Keratinocyte (primary cell): ENCODE measurements at regions not wholly inside any gene's neighbourhood (a gene's known extent, or its start where the extent isn't known, plus 50 kb on each side); places are given as distances from the start of the nearest gene placed in this dataset.

Experiments used
- DNase-seq: peaks from one replicate; pipeline ENCODE4 v3.0.0-alpha.2; 2011; ENCODE audit warnings: low read depth, missing footprints, low spot score
- FAIRE-seq: peaks from 2 replicates; lab custom pipeline; 2011; peaks lifted over from hg19 to GRCh38; lab: Jason Lieb, UNC
- H2AFZ ChIP-seq: 2 replicates; pipeline ENCODE4 v1.6.0; 2012; ENCODE audit warnings: low read length, control low read depth, inconsistent platforms; ENCODE audit not compliant: control insufficient read depth
- H3K27ac ChIP-seq: 2 replicates; pipeline ENCODE4 v1.5.1; 2011; ENCODE audit warnings: low read length; ENCODE audit not compliant: control insufficient read depth, insufficient read depth
- H3K27me3 ChIP-seq: 3 replicates; pipeline ENCODE4 v1.6.0; 2011; ENCODE audit warnings: low read length; ENCODE audit not compliant: control insufficient read depth, insufficient read depth; ENCODE audit errors: extremely low read depth
- H3K36me3 ChIP-seq, 2 experiments: 2 replicates in 1 of 2; 3 replicates in 1 of 2; pipeline ENCODE4 v1.5.1; 2011; ENCODE audit warnings: low read length in 2 of 2, mild to moderate bottlenecking in 1 of 2; ENCODE audit not compliant: control insufficient read depth in 2 of 2, insufficient read depth in 2 of 2; ENCODE audit errors: extremely low read depth in 1 of 2
- H3K4me1 ChIP-seq: 3 replicates; pipeline ENCODE4 v1.5.1; 2011; ENCODE audit warnings: low read length; ENCODE audit not compliant: control insufficient read depth, insufficient read depth; ENCODE audit errors: extremely low read depth
- H3K4me2 ChIP-seq: 3 replicates; pipeline ENCODE4 v1.6.0; 2011; ENCODE audit warnings: low read depth, low read length; ENCODE audit not compliant: control insufficient read depth, insufficient read depth; ENCODE audit errors: extremely low read depth
- H3K4me3 ChIP-seq, 3 experiments: fragments of 200-600 bp in 1 of 3; sonication (generic) in 1 of 3; 2 replicates in 2 of 3; 3 replicates in 1 of 3; pipeline ENCODE4 v1.5.1; 2011 to 2016; ENCODE audit warnings: low read length in 3 of 3, mild to moderate bottlenecking in 3 of 3, control low read depth in 2 of 3, inconsistent platforms in 1 of 3, low read depth in 1 of 3, mixed read lengths in 1 of 3, mixed run types in 1 of 3, moderate library complexity in 1 of 3; ENCODE audit not compliant: control insufficient read depth in 2 of 3, insufficient read depth in 2 of 3; ENCODE audit errors: extremely low read depth in 1 of 3
- H3K79me2 ChIP-seq: 2 replicates; pipeline ENCODE4 v1.6.0; 2012; ENCODE audit warnings: low read length; ENCODE audit not compliant: control insufficient read depth, insufficient read depth
- H3K9ac ChIP-seq: 3 replicates; pipeline ENCODE4 v1.6.0; 2011; ENCODE audit warnings: low read length; ENCODE audit not compliant: control insufficient read depth, insufficient read depth; ENCODE audit errors: extremely low read depth
- H3K9me1 ChIP-seq: 3 replicates; pipeline ENCODE4 v1.6.0; 2011; ENCODE audit warnings: low read length; ENCODE audit not compliant: control insufficient read depth, insufficient read depth; ENCODE audit errors: extremely low read depth
- H3K9me3 ChIP-seq: 2 replicates; pipeline ENCODE4 v1.5.1; 2012; ENCODE audit warnings: low read depth, low read length; ENCODE audit not compliant: control insufficient read depth
- H4K20me1 ChIP-seq: 3 replicates; pipeline ENCODE4 v1.6.0; 2011; ENCODE audit warnings: low read length; ENCODE audit not compliant: control insufficient read depth, insufficient read depth; ENCODE audit errors: extremely low read depth
- EZH2 ChIP-seq: IDR thresholded peaks from one replicate; pipeline ENCODE4 v1.6.1; 2012; ENCODE audit warnings: inconsistent platforms, mild to moderate bottlenecking, low read length, moderate library complexity
- dilution Hi-C: fragments of 300-500 bp; cut with MboI; formaldehyde crosslinking; loops from one replicate; pipeline ENCODE4 v1.7.0; 2020; ENCODE audit warnings: low sequenced_read_pairs; ENCODE audit not compliant: extremely low pct_ligation_motif_present
- TF ChIP-seq, protein P1 (sequence below), 3 experiments: IDR thresholded peaks in 1 of 3; conservative IDR thresholded peaks in 1 of 3; optimal IDR thresholded peaks in 1 of 3; 2 replicates in 2 of 3; 3 replicates in 1 of 3; pipeline versions ENCODE3 to v1.5.1; 2011; ENCODE audit warnings: low read length in 3 of 3, mild to moderate bottlenecking in 3 of 3, moderate library complexity in 2 of 3, control low read depth in 1 of 3, inconsistent platforms in 1 of 3; ENCODE audit not compliant: insufficient read depth in 2 of 3; ENCODE audit errors: extremely low read depth in 1 of 3

DNA sequence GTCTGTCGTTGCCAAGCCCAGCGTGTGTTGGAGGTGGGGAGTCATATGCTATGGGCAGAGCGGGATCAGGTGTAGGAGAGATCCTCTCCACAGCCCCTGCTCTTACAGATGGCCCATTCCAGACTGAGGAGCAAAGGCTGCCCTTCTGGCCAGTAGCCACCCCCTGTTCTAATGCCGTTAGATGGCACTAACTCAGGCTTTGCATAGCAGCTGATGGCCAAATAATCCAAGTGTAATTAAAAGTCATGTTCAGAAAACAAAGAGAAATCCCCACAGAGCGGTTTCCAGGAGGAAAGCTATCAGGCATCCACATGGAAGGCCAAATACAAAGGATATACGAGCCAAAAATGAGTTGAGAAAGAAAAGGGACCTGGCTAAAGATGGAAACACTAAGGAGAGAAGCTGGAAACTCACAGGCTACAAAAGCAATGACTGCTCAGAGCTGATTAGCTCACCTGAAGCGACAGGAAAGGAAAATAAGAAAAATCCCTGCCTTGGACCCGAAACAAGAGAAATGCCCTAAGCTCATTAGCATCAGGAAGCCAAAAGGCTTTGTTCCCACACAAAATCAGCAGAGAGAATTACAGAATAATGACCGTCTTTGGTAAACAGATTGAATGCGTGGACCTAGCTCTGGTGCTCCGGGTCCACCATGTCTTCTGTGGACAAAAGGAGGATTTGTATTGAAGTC is 1002.4 kb upstream of the KLHL29 start:
- DNase-seq (no peak), FAIRE-seq (no peak)
- Histone ChIP-seq H3K79me2 (no peaks in the 10 kb centered on the region), H3K27me3 (no peaks in the 10 kb centered on the region), H3K4me2 (no peak overlapping the region), H3K4me3 (no peak overlapping the region), H3K36me3 (no peaks in the 10 kb centered on the region), H4K20me1 (no peaks in the 10 kb centered on the region), H3K9me3 (no peaks in the 10 kb centered on the region), H3K4me1 (no peaks in the 10 kb centered on the region), H3K27ac (no peak overlapping the region), H2AFZ (no peak overlapping the region), H3K9ac (no peak overlapping the region), H3K9me1 (no peaks in the 10 kb centered on the region)
- dilution Hi-C loops: no loop called here
- TF ChIP-seq, protein P1, sequence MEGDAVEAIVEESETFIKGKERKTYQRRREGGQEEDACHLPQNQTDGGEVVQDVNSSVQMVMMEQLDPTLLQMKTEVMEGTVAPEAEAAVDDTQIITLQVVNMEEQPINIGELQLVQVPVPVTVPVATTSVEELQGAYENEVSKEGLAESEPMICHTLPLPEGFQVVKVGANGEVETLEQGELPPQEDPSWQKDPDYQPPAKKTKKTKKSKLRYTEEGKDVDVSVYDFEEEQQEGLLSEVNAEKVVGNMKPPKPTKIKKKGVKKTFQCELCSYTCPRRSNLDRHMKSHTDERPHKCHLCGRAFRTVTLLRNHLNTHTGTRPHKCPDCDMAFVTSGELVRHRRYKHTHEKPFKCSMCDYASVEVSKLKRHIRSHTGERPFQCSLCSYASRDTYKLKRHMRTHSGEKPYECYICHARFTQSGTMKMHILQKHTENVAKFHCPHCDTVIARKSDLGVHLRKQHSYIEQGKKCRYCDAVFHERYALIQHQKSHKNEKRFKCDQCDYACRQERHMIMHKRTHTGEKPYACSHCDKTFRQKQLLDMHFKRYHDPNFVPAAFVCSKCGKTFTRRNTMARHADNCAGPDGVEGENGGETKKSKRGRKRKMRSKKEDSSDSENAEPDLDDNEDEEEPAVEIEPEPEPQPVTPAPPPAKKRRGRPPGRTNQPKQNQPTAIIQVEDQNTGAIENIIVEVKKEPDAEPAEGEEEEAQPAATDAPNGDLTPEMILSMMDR (optimal IDR thresholded peaks at IDR 0.05 in 1 of 3, IDR thresholded peaks at IDR 0.05 in 1 of 3, conservative IDR thresholded peaks at IDR 0.05 in 1 of 3; ENCODE audit: extremely low read depth in 1 of 3, insufficient read depth in 2 of 3, low read length in 3 of 3): no peak
- TF ChIP-seq EZH2: no peak

DNA sequence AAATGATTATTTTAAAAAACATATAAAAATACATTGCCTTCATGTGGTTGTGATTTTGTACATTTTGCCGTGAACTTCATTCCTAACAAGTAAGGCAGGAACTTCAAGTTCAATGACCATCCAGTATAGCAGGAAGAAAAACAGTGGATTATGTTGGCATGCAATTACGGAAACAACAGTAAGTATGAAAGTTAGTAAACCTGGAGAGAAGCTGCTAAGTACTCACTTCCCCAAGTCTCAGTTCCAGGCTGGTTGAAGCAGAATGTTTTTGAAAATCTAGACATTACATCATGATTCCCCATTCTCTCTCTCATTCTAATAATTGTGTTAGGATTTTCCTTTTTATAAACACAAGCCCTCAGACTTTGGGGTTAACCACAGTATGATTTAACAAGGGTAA is 987.1 kb upstream of the KLHL29 start:
- Histone ChIP-seq H3K9me1 (no peaks in the 10 kb centered on the region), H3K79me2 (no peaks in the 10 kb centered on the region), H3K4me2 (no peak overlapping the region), H3K27me3 (no peaks in the 10 kb centered on the region), H4K20me1 (no peaks in the 10 kb centered on the region), H3K4me3 (no peak overlapping the region), H3K36me3 (no peaks in the 10 kb centered on the region), H2AFZ (no peak overlapping the region), H3K9me3 (no peaks in the 10 kb centered on the region), H3K4me1 (no peaks in the 10 kb centered on the region), H3K27ac (no peak overlapping the region), H3K9ac (no peak overlapping the region)
- no peak for DNase-seq
- dilution Hi-C loops: no loop called here
- TF ChIP-seq, protein P1 (optimal IDR thresholded peaks at IDR 0.05 in 1 of 3, IDR thresholded peaks at IDR 0.05 in 1 of 3, conservative IDR thresholded peaks at IDR 0.05 in 1 of 3; ENCODE audit: extremely low read depth in 1 of 3, insufficient read depth in 2 of 3, low read length in 3 of 3): no peak
- FAIRE-seq: no peak
